GM12873 (cell line): ENCODE measurements at regions not wholly inside any gene's neighbourhood (a gene's known extent, or its start where the extent isn't known, plus 50 kb on each side); places are given as distances from the start of the nearest gene placed in this dataset.

Experiments used
- CTCF ChIP-seq: IDR thresholded peaks from 2 replicates; pipeline ENCODE4 v1.5.1; 2012; ENCODE audit warnings: low read depth, mild to moderate bottlenecking, moderate library complexity, low read length, control low read depth; ENCODE audit not compliant: insufficient read depth; ENCODE audit errors: missing control alignments

GRCh38 chr10:44309939-44310761 is 74.7 kb downstream of the CXCL12 start:
- TF ChIP-seq CTCF = no peak

DNA sequence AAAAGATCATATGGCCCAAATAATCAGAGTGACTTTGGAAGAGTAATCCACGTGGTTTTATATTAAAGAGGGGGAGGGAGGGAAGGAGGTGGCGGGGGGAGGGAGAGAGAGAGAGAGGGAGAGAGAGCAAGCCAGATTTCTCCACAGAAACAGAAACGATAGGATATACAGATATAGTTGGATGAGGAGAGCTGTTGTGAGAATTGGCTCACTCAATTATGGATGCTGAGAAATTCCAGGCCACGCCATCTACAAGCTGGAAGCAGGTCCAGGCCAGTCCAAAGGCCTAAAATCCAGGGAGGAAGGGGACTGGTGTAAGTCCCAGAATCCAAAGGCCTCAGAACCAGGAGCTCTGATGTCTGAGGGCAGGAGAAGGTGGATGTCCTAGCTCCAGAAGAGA is 75.5 kb downstream of the CXCL12 start:
- no peak for TF ChIP-seq CTCF

DNA sequence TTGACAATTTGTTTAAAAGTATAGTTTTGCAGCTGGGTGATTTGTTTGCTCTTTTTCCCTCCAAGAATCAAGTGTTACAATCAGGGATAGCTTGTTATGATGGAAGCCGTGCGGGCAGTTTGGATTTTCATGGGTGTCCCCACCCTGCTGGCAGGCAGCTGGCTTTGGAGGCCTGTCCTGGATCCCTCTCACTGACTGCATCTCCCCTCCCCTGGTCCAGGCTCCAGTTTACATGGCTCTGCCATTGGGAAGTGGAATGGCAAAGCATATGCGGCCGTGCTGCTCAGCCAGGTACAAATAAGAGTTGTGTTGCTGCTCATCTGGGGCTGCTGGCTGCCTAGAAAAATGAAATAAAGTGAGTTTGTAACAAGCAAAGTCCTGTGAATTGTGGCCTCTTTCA is 76.0 kb downstream of the CXCL12 start:
- TF ChIP-seq CTCF = no peak

DNA sequence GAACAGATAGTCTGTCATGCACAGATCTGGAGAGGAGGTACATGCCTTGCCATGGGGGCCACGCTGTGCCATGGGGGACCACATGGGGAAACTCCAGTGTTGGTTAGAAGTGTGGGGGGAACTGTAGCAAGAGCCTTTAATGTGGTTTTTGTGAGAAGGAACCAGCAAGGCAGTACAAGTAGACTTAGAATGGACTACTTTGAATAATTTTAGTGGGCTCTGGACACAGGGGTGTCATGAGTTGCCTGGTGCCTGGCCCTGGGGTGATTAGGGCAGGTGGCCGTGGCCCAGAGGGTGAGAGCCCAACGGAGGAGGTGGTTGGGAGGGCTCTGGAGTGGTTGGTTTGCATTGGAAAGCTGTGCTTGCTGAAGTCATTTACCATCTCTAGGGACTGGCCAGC is 77.2 kb downstream of the CXCL12 start:
- no peak for TF ChIP-seq CTCF

DNA sequence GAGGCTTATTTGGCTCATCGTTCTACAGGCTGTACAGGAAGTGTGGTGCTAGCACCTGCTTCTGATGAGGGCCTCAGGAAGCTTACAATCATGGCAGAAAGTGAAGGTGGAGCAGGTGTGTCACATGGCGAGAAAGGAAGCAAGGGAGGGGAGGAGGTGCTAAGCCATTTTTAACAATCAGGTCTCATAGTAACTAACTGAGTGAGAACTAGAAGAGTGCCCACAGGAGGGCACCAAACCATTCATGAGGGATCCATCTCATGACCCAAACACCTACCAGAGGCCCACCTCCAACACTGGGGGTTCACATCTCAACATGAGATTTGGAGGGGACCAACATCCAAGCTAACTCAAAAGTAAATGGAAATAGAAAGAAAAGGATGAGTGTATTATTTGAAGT is 78.1 kb downstream of the CXCL12 start:
- TF ChIP-seq CTCF = peak; percentile 19

DNA sequence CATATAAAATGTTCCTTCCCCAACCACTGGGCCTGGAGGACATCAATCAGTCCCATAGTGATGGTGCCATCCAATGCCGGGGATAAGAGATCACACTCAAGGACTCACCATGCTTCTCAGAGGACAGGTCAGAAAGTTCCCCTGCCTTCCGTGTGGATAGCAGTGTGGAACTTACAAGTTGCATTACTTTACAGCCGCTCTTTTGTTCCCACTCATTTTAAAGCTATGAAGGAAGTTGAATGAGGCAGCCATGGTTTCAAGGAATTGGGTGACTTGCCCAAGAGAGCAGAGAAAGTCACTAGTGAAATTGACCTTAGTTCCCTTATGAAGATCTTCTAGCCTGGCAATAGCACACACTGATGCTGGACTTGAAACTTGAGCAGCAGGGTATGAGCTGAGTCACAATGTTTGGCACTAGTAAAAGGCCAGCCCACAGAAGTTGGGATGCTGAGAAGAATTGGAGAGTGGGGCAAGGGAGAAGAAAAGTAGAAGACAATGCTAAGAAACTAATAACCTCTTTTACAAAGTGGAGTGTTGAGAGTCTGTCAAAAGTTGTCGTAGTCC is 78.7 kb downstream of the CXCL12 start:
- no peak for TF ChIP-seq CTCF

DNA sequence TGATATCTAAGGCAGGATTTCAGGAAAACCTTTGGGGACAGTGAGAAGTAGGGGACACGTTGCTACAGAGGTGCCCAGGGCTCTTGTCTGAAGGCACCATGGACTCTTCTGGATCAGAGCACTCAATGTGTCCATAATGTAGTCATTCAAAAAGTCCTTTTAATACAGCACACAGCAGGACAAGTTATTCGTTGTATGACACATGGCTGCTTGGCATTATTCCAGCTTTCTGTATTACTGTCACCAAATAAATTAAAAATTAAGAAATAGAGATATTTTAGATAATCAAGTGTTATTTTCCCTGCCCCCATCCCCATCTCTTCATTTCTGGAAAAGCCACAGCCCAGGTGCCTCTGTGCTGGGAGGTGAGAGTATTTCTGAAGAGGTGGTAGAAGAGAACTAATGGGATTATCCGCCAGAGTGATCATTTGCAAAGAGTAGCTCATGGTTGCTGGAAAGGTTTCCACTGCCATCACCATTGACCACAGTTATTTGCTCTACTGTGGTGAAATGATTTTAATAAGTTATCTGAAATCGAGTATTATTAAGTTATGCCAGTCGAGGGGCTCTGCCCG is 83.0 kb downstream of the CXCL12 start:
- TF ChIP-seq CTCF = no peak
